ENCODE measurements at regions not wholly inside any gene's neighbourhood (a gene's known extent, or its start where the extent isn't known, plus 50 kb on each side); places are given as distances from the start of the nearest gene placed in this dataset.
"Not testable (repeated sequence)": the region's sequence is repeated elsewhere in the genome, so short reads cannot be mapped to it uniquely, and the experiment has no call there.

DNA sequence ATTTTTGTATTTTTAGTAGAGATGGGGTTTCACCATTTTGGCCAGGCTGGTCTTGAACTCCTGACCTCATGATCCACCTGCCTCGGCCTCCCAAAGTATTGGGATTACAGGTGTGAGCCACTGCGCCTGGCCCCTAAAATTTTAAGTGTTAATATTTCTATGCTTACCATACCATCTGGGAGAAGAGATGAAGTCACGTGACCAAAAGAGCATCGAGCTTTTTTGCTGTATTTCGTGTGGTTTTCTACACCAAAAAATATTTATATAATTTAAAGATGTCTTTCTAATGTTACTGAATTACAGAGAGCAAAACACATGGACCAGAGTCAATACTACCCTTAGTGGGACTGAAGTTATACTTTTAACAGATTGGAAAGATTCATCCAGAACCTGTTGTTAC is 400.9 kb downstream of the SOCS6 start:
- TF ChIP-seq CTCF (IDR thresholded peaks at IDR 0.05; ENCODE audit: low read length); EZH2 (optimal IDR thresholded peaks at IDR 0.05; ENCODE audit: low read depth, low read length): not testable (repeated sequence)
